ENCODE measurements at regions not wholly inside any gene's neighbourhood (a gene's known extent, or its start where the extent isn't known, plus 50 kb on each side); places are given as distances from the start of the nearest gene placed in this dataset.

DNA sequence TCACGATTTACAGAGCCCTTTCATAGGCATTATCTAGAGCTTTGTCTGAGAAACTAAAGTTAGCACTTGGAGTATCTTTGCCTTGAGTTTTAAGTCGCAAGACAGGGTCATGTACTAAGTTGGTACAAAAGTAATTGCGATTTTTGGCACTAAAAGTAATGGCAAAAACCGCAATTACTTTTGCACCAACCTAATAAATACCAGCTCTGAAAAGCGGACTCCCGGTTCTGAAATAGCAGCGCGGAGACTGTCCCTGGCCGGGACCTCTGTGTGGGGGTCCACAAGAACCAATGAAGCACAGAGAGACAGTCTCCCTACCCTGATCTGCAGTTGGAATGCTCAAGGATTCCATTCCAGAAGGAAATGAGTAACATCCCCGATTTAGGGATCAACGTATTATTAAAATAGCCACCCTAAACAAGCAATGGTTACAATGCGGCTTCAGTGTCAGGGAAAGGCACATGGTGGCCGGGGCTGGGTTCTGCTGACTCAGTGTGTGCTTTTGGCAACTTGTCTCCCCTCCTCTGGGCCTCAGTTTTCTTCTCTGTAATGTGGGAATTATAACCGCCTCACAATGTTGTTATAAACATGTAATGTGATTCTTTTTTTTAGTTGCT lies 150.3 kb upstream of the MCTP2 start (continued):
- TF ChIP-seq, protein P1, sequence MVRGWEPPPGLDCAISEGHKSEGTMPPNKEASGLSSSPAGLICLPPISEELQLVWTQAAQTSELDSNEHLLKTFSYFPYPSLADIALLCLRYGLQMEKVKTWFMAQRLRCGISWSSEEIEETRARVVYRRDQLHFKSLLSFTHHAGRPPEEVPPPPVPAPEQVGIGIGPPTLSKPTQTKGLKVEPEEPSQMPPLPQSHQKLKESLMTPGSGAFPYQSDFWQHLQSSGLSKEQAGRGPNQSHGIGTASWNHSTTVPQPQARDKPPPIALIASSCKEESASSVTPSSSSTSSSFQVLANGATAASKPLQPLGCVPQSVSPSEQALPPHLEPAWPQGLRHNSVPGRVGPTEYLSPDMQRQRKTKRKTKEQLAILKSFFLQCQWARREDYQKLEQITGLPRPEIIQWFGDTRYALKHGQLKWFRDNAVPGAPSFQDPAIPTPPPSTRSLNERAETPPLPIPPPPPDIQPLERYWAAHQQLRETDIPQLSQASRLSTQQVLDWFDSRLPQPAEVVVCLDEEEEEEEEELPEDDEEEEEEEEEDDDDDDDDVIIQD (CRISPR knock-in tag; IDR thresholded peaks at IDR 0.05), result no peak
- TF ChIP-seq POLR2B (IDR thresholded peaks at IDR 0.05; ENCODE audit: low read depth, partially characterized antibody), result no peak

DNA sequence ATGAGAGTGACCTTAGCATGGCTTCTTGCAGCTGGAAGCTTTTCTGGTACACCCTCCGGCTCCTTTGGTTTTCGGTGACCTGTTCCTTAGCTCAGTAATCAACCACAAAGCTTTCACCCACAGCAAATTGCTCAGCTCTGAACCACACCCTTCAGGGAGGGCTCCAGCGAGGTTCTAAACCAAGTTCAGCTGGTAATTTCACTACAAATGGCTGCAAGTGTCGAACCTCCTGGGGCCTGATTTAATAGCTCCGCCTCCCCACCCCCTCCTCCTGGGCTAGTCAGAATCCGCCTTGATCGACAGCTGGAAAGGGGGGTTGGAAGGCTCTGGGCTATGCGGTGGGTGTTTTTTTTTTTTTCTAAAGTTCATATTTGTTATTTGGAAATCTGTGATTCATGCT lies 150.9 kb upstream of the MCTP2 start:
- H3K9me3 ChIP-seq (replicated peaks; ENCODE audit: control insufficient read depth, insufficient read depth, low read depth, low read length), result no peaks in the 10 kb centered on the region
- H3K4me2 ChIP-seq (ENCODE audit: insufficient read depth, low read length), result no peak overlapping the region
- DNase-seq (ENCODE audit: extremely low read depth in 1 of 4, low spot score in 3 of 4) (no peak), ATAC-seq (no peak), FAIRE-seq (no peak)
- no peak overlapping the region for H3K4me3 ChIP-seq
- H3K9ac ChIP-seq (ENCODE audit: insufficient read depth in 1 of 2, low read depth in 2 of 2, low read length in 2 of 2), result no peak overlapping the region
- TF ChIP-seq YBX1 (IDR thresholded peaks at IDR 0.05), result no peak
- no peak for TF ChIP-seq ZC3H11A (IDR thresholded peaks at IDR 0.05; ENCODE audit: low read depth, low read length)
- TF ChIP-seq, protein P2, sequence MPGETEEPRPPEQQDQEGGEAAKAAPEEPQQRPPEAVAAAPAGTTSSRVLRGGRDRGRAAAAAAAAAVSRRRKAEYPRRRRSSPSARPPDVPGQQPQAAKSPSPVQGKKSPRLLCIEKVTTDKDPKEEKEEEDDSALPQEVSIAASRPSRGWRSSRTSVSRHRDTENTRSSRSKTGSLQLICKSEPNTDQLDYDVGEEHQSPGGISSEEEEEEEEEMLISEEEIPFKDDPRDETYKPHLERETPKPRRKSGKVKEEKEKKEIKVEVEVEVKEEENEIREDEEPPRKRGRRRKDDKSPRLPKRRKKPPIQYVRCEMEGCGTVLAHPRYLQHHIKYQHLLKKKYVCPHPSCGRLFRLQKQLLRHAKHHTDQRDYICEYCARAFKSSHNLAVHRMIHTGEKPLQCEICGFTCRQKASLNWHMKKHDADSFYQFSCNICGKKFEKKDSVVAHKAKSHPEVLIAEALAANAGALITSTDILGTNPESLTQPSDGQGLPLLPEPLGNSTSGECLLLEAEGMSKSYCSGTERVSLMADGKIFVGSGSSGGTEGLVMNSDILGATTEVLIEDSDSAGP (CRISPR knock-in tag; IDR thresholded peaks at IDR 0.05), result no peak
- no peak for TF ChIP-seq KDM4B (IDR thresholded peaks at IDR 0.05; ENCODE audit: borderline replicate concordance in 2 of 2, low read depth in 1 of 2)
- TF ChIP-seq ZFP30 (CRISPR knock-in tag; IDR thresholded peaks at IDR 0.05; ENCODE audit: borderline replicate concordance), result no peak
- TF ChIP-seq, protein P3, sequence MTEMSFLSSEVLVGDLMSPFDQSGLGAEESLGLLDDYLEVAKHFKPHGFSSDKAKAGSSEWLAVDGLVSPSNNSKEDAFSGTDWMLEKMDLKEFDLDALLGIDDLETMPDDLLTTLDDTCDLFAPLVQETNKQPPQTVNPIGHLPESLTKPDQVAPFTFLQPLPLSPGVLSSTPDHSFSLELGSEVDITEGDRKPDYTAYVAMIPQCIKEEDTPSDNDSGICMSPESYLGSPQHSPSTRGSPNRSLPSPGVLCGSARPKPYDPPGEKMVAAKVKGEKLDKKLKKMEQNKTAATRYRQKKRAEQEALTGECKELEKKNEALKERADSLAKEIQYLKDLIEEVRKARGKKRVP (CRISPR knock-in tag; IDR thresholded peaks at IDR 0.05), result no peak
- no peak for TF ChIP-seq NR1H2 (CRISPR knock-in tag; IDR thresholded peaks at IDR 0.05)
- TF ChIP-seq ETV6 (IDR thresholded peaks at IDR 0.05; ENCODE audit: borderline replicate concordance in 1 of 2, low read depth in 2 of 2, low read length in 1 of 2), result no peak
- TF ChIP-seq ETV6 (CRISPR knock-in tag; IDR thresholded peaks at IDR 0.05; ENCODE audit: borderline replicate concordance), result no peak
- no peak for TF ChIP-seq HMG20B (CRISPR knock-in tag; IDR thresholded peaks at IDR 0.05)
- no peak for TF ChIP-seq ZNF253 (CRISPR knock-in tag; conservative IDR thresholded peaks at IDR 0.05)
- no peak for TF ChIP-seq STAT5A (IDR thresholded peaks at IDR 0.05; ENCODE audit: borderline replicate concordance, low read length)
- TF ChIP-seq NCOA6 (IDR thresholded peaks at IDR 0.05), result no peak
- no peak for TF ChIP-seq CHD4 (IDR thresholded peaks at IDR 0.05; ENCODE audit: insufficient read depth, insufficient replicate concordance, low read depth, low read length, poor library complexity, severe bottlenecking)
- TF ChIP-seq ZNF707 (CRISPR knock-in tag; conservative IDR thresholded peaks at IDR 0.05), result no peak
- ChIA-PET CTCF (ENCODE audit: low intra/inter-chr PET ratio) (no interaction called here), POLR2A (no interaction called here)
- no peaks in the 10 kb centered on the region for H3K36me3 ChIP-seq (ENCODE audit: control insufficient read depth, insufficient read depth, low read length)
- H4K20me1 ChIP-seq (replicated peaks; ENCODE audit: control insufficient read depth, insufficient read depth, low read length), result no peaks in the 10 kb centered on the region
- intact Hi-C loops (cut with micrococcal nuclease) (no loop called here), in situ Hi-C loops (cut with MboI) (no loop called here)
- H3K27me3 ChIP-seq (ENCODE audit: control insufficient read depth in 2 of 2, insufficient read depth in 2 of 2, low read length in 2 of 2), result no peaks in the 10 kb centered on the region
- no peaks in the 10 kb centered on the region for H3K79me2 ChIP-seq (ENCODE audit: control insufficient read depth, insufficient read depth, low read length)
- BruUV-seq (replicated peaks), result no TSS peak
- H2AFZ ChIP-seq (ENCODE audit: low read depth, low read length), result no peak overlapping the region
- H3K27ac ChIP-seq (ENCODE audit: extremely low read depth, low read depth, low read length), result no peak overlapping the region
- 1% methylated on average over 8 of the region's 8 CpGs for WGBS (ENCODE audit: insufficient coverage, low coverage, missing lambda C conversion rate)
- no peaks in the 10 kb centered on the region for H3K4me1 ChIP-seq (replicated peaks in 1 of 2; ENCODE audit: control insufficient read depth in 2 of 2, insufficient read depth in 2 of 2, low read length in 2 of 2)
- H3K9me1 ChIP-seq (ENCODE audit: control insufficient read depth, insufficient read depth, low read length), result no peaks in the 10 kb centered on the region

All from K562 (cell line).